ENCODE measurements at regions not wholly inside any gene's neighbourhood (a gene's known extent, or its start where the extent isn't known, plus 50 kb on each side); places are given as distances from the start of the nearest gene placed in this dataset.
A peak's percentile ranks its signal among the peaks of the same experiment; 100 is the strongest.

- no peak for DNase-seq
Observed at GRCh38 chr10:124346831-124347230, 71.9 kb downstream of the OAT start.

GRCh38 chr10:124345521-124345920, 73.2 kb downstream of the OAT start:
- DNase-seq, result no peak

- no peak for DNase-seq
Observed at GRCh38 chr10:124344931-124345330, 73.8 kb downstream of the OAT start.

- no peak for DNase-seq
Observed at GRCh38 chr10:124344266-124344590, 74.5 kb downstream of the OAT start.

- DNase-seq, result no peak
Observed at GRCh38 chr10:124343351-124344265, 75.1 kb downstream of the OAT start.

GRCh38 chr10:124342821-124343170, 75.9 kb downstream of the OAT start:
- no peak for DNase-seq

GRCh38 chr10:124342136-124342820, 76.4 kb downstream of the OAT start:
- DNase-seq, result no peak

- peak; percentile 56 for DNase-seq
Observed at GRCh38 chr10:124341768-124342135, 77.0 kb downstream of the OAT start.

GRCh38 chr10:124340033-124340760, 78.5 kb downstream of the OAT start:
- DNase-seq, result no peak

GRCh38 chr10:124339119-124340032, 79.3 kb downstream of the OAT start:
- no peak for DNase-seq

- DNase-seq, result no peak
Observed at GRCh38 chr10:124338276-124338925, 80.3 kb downstream of the OAT start.

GRCh38 chr10:124336186-124336585, 82.5 kb downstream of the OAT start:
- no peak for DNase-seq

- no peak for DNase-seq
Observed at GRCh38 chr10:124333931-124334330, 84.8 kb downstream of the OAT start.

GRCh38 chr10:124332426-124332825, 86.3 kb downstream of the OAT start:
- DNase-seq, result no peak

- DNase-seq, result no peak
Observed at GRCh38 chr10:124329941-124330340, 88.8 kb downstream of the OAT start.

GRCh38 chr10:124329362-124329761, 89.4 kb downstream of the OAT start:
- DNase-seq, result no peak

- DNase-seq, result no peak
Observed at GRCh38 chr10:124328477-124329220, 90.1 kb downstream of the OAT start.

GRCh38 chr10:124325998-124326636, 92.6 kb downstream of the OAT start:
- no peak for DNase-seq

GRCh38 chr10:124325633-124325914, 93.1 kb downstream of the OAT start:
- DNase-seq, result no peak

GRCh38 chr10:124324856-124325632, 93.7 kb downstream of the OAT start:
- no peak for DNase-seq

All from OCI-M1 (cell line).